Epithelial cell of proximal tubule (primary cell): ENCODE measurements at regions not wholly inside any gene's neighbourhood (a gene's known extent, or its start where the extent isn't known, plus 50 kb on each side); places are given as distances from the start of the nearest gene placed in this dataset.

ENCODE experiments used
- DNase-seq: peaks from one replicate; pipeline ENCODE4 v3.0.0-alpha.2; 2011; ENCODE audit warnings: low read depth
- H3K4me3 ChIP-seq: 2 replicates; pipeline ENCODE4 v1.5.1; 2011; ENCODE audit warnings: low read depth, mild to moderate bottlenecking, low read length
- TF ChIP-seq, protein P1 (sequence below): conservative IDR thresholded peaks from 2 replicates; pipeline ENCODE4 v1.5.1; 2012; ENCODE audit warnings: low read depth, mild to moderate bottlenecking, low read length

DNA sequence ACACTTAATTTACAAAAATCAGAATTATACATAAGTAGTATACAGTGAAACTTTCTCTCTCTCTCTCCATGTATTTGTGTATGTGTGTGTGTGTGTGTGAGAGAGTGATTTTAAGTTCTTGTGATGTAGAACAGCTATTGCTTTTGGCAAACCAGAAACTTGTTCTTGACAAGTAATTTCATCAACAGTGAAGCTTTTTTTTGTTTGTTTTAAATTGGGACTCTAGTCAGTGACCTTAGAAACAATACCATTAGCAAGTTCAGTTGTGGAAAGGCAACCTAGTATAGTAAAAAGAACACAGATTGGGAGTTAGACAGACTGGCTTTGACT, 319.1 kb downstream of the PTEN start:
- DNase-seq, result no peak
- TF ChIP-seq, protein P1, sequence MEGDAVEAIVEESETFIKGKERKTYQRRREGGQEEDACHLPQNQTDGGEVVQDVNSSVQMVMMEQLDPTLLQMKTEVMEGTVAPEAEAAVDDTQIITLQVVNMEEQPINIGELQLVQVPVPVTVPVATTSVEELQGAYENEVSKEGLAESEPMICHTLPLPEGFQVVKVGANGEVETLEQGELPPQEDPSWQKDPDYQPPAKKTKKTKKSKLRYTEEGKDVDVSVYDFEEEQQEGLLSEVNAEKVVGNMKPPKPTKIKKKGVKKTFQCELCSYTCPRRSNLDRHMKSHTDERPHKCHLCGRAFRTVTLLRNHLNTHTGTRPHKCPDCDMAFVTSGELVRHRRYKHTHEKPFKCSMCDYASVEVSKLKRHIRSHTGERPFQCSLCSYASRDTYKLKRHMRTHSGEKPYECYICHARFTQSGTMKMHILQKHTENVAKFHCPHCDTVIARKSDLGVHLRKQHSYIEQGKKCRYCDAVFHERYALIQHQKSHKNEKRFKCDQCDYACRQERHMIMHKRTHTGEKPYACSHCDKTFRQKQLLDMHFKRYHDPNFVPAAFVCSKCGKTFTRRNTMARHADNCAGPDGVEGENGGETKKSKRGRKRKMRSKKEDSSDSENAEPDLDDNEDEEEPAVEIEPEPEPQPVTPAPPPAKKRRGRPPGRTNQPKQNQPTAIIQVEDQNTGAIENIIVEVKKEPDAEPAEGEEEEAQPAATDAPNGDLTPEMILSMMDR, result no peak
- H3K4me3 ChIP-seq, result no peak overlapping the region

DNA sequence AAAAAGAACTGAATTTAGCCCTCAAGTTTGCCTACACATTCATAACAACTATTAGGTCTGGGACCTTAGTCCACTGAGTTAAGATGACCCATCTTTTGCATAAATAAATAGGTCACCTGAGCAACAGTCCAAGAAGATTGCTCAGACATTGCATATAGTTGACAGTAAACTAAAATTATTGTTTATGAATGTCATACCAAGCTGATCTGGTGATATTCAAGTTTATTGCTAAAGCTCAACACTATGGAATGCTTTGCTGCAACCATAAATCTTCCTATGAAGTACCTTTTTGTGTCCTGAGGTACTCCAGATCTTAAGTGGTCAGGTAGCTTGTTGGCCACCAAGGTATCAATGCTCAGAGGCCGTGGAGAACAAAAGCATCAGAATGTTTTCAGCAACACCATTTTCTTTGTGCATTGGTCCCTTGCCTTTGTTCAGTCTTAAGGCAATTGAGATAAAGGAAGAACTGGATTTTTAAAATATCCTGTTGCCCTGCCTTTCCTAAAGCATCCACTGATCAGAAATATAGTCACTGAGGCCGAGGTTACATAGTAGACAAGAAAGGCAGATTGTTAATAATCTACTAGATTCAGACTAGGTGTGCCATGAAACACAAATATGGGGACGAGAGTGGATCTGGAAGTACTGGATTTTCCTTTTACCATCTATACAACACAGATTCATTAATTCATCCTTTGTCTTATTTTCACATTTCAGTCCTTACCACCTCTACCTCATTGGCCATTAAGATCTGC, 321.3 kb downstream of the PTEN start:
- H3K4me3 ChIP-seq, result no peak overlapping the region
- TF ChIP-seq, protein P1, result no peak
- DNase-seq, result no peak

DNA sequence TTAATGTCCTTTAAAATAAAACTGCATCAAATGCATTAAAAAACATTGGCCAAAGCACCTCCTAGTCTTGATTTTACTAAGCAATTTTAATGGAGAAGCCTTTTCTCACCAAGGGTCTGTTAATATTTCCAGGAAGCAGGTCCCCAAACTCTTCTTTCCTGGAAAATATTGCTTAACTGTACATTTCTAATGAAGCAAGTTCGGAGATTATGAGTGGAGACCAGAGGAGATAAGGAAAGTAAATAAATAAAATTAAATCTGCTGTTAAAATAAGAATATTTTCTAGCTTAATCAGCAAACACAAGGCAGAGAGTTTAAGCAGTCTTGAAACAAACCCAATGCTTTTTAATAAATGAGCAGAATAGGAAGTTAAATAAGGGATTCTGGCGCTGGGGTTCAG, 322.4 kb downstream of the PTEN start:
- no peak overlapping the region for H3K4me3 ChIP-seq

DNA sequence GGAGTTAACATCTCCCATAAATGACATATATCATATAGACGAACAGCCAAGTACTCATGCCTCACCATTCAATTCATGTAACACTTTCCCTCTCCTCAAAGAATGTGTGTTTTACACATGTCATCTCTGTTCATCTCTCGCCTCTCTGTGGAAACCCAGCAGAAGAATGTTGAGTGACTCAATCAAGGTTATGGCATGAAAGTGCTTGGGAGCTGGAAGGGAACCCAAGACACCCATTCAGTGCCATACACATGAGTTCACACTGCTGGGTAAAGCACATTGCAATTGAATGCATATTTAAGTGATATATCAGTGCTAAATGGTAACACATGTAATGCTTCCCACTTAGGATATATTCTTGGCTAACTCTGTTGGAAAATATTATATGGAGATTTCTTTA, 322.9 kb downstream of the PTEN start:
- TF ChIP-seq, protein P1, result no peak
- H3K4me3 ChIP-seq, result no peak overlapping the region
- DNase-seq, result no peak

More for the DNA sequence above, 322.4 kb downstream of the PTEN start:
- no peak for DNase-seq
- TF ChIP-seq, protein P1, result no peak

DNA sequence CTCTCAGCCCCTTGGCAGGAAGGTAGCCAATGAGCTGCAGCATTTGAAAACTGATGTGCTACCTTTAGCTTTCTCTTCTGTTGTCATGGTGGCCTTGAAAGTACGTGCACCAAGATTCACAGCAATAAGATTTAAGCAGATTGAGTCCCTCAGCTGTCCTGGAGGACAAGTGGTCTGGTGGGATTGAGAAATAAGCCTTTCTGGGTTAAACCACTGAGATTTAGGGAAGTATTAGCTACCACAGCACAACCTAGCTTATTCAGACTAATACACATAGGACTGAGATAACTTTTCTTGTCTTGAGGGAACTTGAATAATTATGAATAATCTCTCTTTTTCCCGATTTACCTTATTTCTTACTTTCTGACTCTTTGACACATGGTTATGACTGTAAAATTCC, 324.0 kb downstream of the PTEN start:
- TF ChIP-seq, protein P1, result no peak
- H3K4me3 ChIP-seq, result no peak overlapping the region
- DNase-seq, result no peak

DNA sequence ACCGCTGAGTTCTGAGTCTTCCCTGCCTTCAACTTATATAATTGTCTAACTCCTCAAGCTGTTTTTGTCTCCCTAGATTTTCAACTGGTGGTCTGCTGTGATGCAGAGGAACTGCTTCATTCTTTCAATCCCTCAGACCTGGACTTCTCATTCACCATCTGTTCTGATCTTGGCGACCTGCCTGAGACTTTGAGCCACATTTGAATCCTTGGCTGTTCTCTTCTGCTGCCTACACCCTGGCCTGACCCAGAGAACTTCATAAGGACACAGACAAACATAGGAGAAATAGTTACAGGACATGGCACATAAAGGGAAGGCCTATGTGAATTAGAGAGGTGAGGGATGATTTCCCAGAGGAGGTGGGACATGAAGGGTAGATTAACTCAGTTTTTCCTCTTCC, 326.7 kb downstream of the PTEN start:
- H3K4me3 ChIP-seq, result no peak overlapping the region
- TF ChIP-seq, protein P1, result no peak
- no peak for DNase-seq

DNA sequence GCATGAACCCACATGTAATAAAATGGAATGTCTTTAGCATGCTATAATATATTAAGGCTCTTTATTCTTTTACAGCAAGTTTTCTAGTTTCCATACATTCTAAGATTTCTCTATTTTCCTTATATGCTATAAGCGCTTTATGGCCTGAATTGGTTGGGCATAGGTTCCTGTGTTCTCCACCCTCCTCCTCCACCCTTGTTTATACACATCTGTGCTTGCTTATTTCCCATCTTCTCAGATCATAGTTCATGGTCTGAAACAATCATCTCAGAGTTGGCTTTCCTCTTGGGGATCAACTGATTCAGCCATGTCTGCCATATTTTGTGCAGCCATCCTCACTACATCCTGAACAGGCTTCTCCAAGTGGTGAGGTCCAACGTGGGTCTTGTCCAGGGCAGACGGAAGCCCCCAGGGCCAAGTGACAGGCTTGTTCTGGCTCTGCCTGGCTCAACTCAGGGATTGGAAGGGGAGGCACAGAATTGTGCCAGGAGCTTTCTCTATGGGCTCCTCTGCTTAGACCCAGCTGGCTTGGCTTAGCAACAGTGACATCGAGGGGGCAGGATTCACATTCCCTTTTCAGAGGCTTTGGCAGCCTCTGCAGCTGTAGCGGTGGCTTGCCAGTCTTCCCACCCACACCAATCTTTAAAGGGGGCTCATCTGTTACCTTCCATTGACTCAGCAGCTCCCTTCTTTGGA, 327.3 kb downstream of the PTEN start:
- no peak for DNase-seq
- TF ChIP-seq, protein P1, result no peak
- H3K4me3 ChIP-seq, result no peak overlapping the region
